ENCODE measurements at regions not wholly inside any gene's neighbourhood (a gene's known extent, or its start where the extent isn't known, plus 50 kb on each side); places are given as distances from the start of the nearest gene placed in this dataset.
"Not testable (repeated sequence)": the region's sequence is repeated elsewhere in the genome, so short reads cannot be mapped to it uniquely, and the experiment has no call there.

GRCh38 chr18:28248653-28249052 lies 71.7 kb upstream of the CDH2 start:
- H3K4me3 ChIP-seq (ENCODE audit: low read depth, low read length): no peak overlapping the region
- H3K27me3 ChIP-seq (ENCODE audit: control insufficient read depth, insufficient read depth, low read length): no peaks in the 10 kb centered on the region
- H3K36me3 ChIP-seq (ENCODE audit: control insufficient read depth, insufficient read depth, low read length): no peaks in the 10 kb centered on the region
- no peak for DNase-seq (ENCODE audit: low read depth)
- TF ChIP-seq CTCF (IDR thresholded peaks at IDR 0.05; ENCODE audit: insufficient read depth, low read length, poor library complexity, severe bottlenecking): no peak

- not testable (repeated sequence) for H3K4me3 ChIP-seq (ENCODE audit: low read depth, low read length); H3K27me3 ChIP-seq (ENCODE audit: control insufficient read depth, insufficient read depth, low read length); H3K36me3 ChIP-seq (ENCODE audit: control insufficient read depth, insufficient read depth, low read length); DNase-seq (ENCODE audit: low read depth)
Observed at GRCh38 chr18:28240626-28241025, 63.7 kb upstream of the CDH2 start.

- DNase-seq (ENCODE audit: low read depth): no peak
- Histone ChIP-seq H3K4me3 (ENCODE audit: low read depth, low read length) (no peak overlapping the region), H3K27me3 (ENCODE audit: control insufficient read depth, insufficient read depth, low read length) (no peaks in the 10 kb centered on the region), H3K36me3 (ENCODE audit: control insufficient read depth, insufficient read depth, low read length) (no peaks in the 10 kb centered on the region)
- TF ChIP-seq CTCF (IDR thresholded peaks at IDR 0.05; ENCODE audit: insufficient read depth, low read length, poor library complexity, severe bottlenecking): no peak
Observed at GRCh38 chr18:28236487-28236886, 59.6 kb upstream of the CDH2 start.
